Liver (tissue), 8 donors: ENCODE measurements at regions not wholly inside any gene's neighbourhood (a gene's known extent, or its start where the extent isn't known, plus 50 kb on each side); places are given as distances from the start of the nearest gene placed in this dataset.

Experiments
- DNase-seq: peaks from one replicate; pipeline ENCODE4 v3.0.0-alpha.2; 2017; ENCODE audit warnings: low spot score
- H3K27ac ChIP-seq, 2 donors: one replicate each; pipeline ENCODE4 v1.7.0; 2013; ENCODE audit warnings: inconsistent platforms in 2 of 2, low read length in 2 of 2, control low read depth in 1 of 2, low read depth in 1 of 2, mild to moderate bottlenecking in 1 of 2
- H3K27me3 ChIP-seq, 4 donors: one replicate each; pipeline versions ENCODE4 v1.6.1 to v1.7.0; 2013; ENCODE audit warnings: low read length in 3 of 4, inconsistent platforms in 1 of 4, mild to moderate bottlenecking in 1 of 4, moderate library complexity in 1 of 4; ENCODE audit not compliant: control insufficient read depth in 4 of 4, insufficient read depth in 4 of 4
- H3K36me3 ChIP-seq, 4 donors: one replicate each; pipeline versions ENCODE4 v1.6.1 to v1.7.0; 2013; ENCODE audit warnings: low read length in 3 of 4, mild to moderate bottlenecking in 3 of 4, low read depth in 1 of 4, moderate library complexity in 1 of 4; ENCODE audit not compliant: control insufficient read depth in 4 of 4, insufficient read depth in 3 of 4
- H3K4me1 ChIP-seq, 4 donors: one replicate each; pipeline versions ENCODE4 v1.6.1 to v1.7.0; 2013; ENCODE audit warnings: low read length in 3 of 4, mild to moderate bottlenecking in 3 of 4, moderate library complexity in 1 of 4; ENCODE audit not compliant: control insufficient read depth in 4 of 4, insufficient read depth in 4 of 4
- H3K4me3 ChIP-seq, 3 donors: one replicate each; pipeline versions ENCODE4 v1.6.1 to v1.7.0; 2013; ENCODE audit warnings: low read length in 3 of 3, control low read depth in 1 of 3, low read depth in 1 of 3, mild to moderate bottlenecking in 1 of 3
- H3K9ac ChIP-seq, 2 donors: one replicate each; pipeline ENCODE4 v1.7.0; 2013; ENCODE audit warnings: low read length in 2 of 2, mild to moderate bottlenecking in 2 of 2, moderate library complexity in 2 of 2, control low read depth in 1 of 2, low read depth in 1 of 2
- H3K9me3 ChIP-seq, 4 donors: one replicate each; pipeline versions ENCODE4 v1.6.1 to v1.7.0; 2013; ENCODE audit warnings: low read length in 3 of 4; ENCODE audit not compliant: control insufficient read depth in 4 of 4
- CTCF ChIP-seq: fragments of 150-350 bp; IDR thresholded peaks from 2 replicates; pipeline ENCODE4 v1.5.1; 2017; ENCODE audit warnings: improper control_type of control experiment, low read depth, low read length; ENCODE audit not compliant: missing input control
- EGR1 ChIP-seq, 2 donors: IDR thresholded peaks; 2 replicates each; pipeline ENCODE4 v1.6.1; 2016 to 2018; ENCODE audit warnings: antibody characterized with exemption in 2 of 2, low read depth in 2 of 2
- FOXA1 ChIP-seq: IDR thresholded peaks from 2 replicates; pipeline ENCODE4 v1.6.1; 2016; ENCODE audit warnings: antibody characterized with exemption
- FOXA2 ChIP-seq: IDR thresholded peaks from 2 replicates; pipeline ENCODE4 v1.6.1; 2016; ENCODE audit warnings: antibody characterized with exemption
- GABPA ChIP-seq, 2 donors: IDR thresholded peaks in 1 of 2; conservative IDR thresholded peaks in 1 of 2; 2 replicates each; pipeline ENCODE4 v1.6.1; 2016; ENCODE audit warnings: antibody characterized with exemption in 2 of 2, mild to moderate bottlenecking in 1 of 2, moderate library complexity in 1 of 2
- HNF4A ChIP-seq, 2 donors: conservative IDR thresholded peaks; 2 replicates each; pipeline ENCODE4 v1.6.1; 2016; ENCODE audit warnings: antibody characterized with exemption in 2 of 2, mild to moderate bottlenecking in 2 of 2
- HNF4G ChIP-seq: IDR thresholded peaks from 2 replicates; pipeline ENCODE4 v1.6.1; 2016; ENCODE audit warnings: antibody characterized with exemption
- JUND ChIP-seq, 2 donors: IDR thresholded peaks; 2 replicates each; pipeline ENCODE4 v1.6.1; 2016; ENCODE audit warnings: antibody characterized with exemption in 2 of 2
- NR2F2 ChIP-seq: IDR thresholded peaks from 2 replicates; pipeline ENCODE4 v1.6.1; 2016; ENCODE audit warnings: antibody characterized with exemption
- RAD21 ChIP-seq, 2 donors: IDR thresholded peaks; 2 replicates each; pipeline ENCODE4 v1.6.1; 2016; ENCODE audit warnings: antibody characterized with exemption in 2 of 2, mild to moderate bottlenecking in 2 of 2
- REST ChIP-seq: IDR thresholded peaks from 2 replicates; pipeline ENCODE4 v1.6.1; 2016; ENCODE audit warnings: antibody characterized with exemption, mild to moderate bottlenecking
- RXRA ChIP-seq, 2 donors: IDR thresholded peaks; 2 replicates each; pipeline ENCODE4 v1.6.1; 2017 to 2018; ENCODE audit warnings: antibody characterized with exemption in 2 of 2, mild to moderate bottlenecking in 1 of 2
- SP1 ChIP-seq: IDR thresholded peaks from 2 replicates; pipeline ENCODE4 v1.6.1; 2018; ENCODE audit warnings: antibody characterized with exemption, mild to moderate bottlenecking
- TAF1 ChIP-seq: conservative IDR thresholded peaks from 2 replicates; pipeline ENCODE4 v1.6.1; 2016; ENCODE audit warnings: antibody characterized with exemption, mild to moderate bottlenecking
- YY1 ChIP-seq: IDR thresholded peaks from 2 replicates; pipeline ENCODE4 v1.6.1; 2016; ENCODE audit warnings: antibody characterized with exemption, mild to moderate bottlenecking
- ZBTB33 ChIP-seq: IDR thresholded peaks from 2 replicates; pipeline ENCODE4 v1.6.1; 2016; ENCODE audit warnings: antibody characterized with exemption
- WGBS: extraction: QIAGEN DNeasy Blood & Tissue Kit; methylation state at CpG from one replicate; pipeline ENCODE4 v1.1.7; 2013; 5-methylcytosine and 5-hydroxymethylcytosine counted together
- TF ChIP-seq, protein P1 (sequence below): IDR thresholded peaks from 2 replicates; pipeline ENCODE4 v1.6.1; 2016; ENCODE audit warnings: antibody characterized with exemption
- TF ChIP-seq, protein P2 (sequence below): IDR thresholded peaks from 2 replicates; pipeline ENCODE4 v1.6.1; 2016; ENCODE audit warnings: antibody characterized with exemption
- donor health status: healthy.
- donor health status: healthy.
- donor health status: healthy.
- donor health status: healthy.
- donor health status: healthy.

GRCh38 chr22:48382197-48382596 is 1445.5 kb downstream of the BRD1 start:
- WGBS: 86% methylated on average over 12 of the region's 12 CpGs
- no peak for DNase-seq
- TF ChIP-seq EGR1 (IDR thresholded peaks at IDR 0.05; ENCODE audit: low read depth in 2 of 2) (no peak), TAF1 (no peak), GABPA (IDR thresholded peaks at IDR 0.05 in 1 of 2, conservative IDR thresholded peaks at IDR 0.05 in 1 of 2) (no peak), REST (no peak), SP1 (no peak), ZBTB33 (no peak), YY1 (no peak), FOXA2 (no peak), CTCF (no peak), JUND (IDR thresholded peaks at IDR 0.05) (no peak), FOXA1 (no peak), HNF4A (conservative IDR thresholded peaks at IDR 0.05) (no peak), NR2F2 (no peak), RAD21 (IDR thresholded peaks at IDR 0.05) (no peak), RXRA (IDR thresholded peaks at IDR 0.05) (no peak), HNF4G (no peak)
- TF ChIP-seq, protein P1, sequence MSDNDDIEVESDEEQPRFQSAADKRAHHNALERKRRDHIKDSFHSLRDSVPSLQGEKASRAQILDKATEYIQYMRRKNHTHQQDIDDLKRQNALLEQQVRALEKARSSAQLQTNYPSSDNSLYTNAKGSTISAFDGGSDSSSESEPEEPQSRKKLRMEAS: no peak
- TF ChIP-seq, protein P2, sequence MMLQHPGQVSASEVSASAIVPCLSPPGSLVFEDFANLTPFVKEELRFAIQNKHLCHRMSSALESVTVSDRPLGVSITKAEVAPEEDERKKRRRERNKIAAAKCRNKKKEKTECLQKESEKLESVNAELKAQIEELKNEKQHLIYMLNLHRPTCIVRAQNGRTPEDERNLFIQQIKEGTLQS: no peak
- H3K9ac ChIP-seq: no peak overlapping the region
- H3K36me3 ChIP-seq: no peaks in the 10 kb centered on the region
- H3K4me3 ChIP-seq: no peak overlapping the region
- H3K27ac ChIP-seq: no peak overlapping the region
- peaks cover 0 to 10% (median 3%) of the 10 kb centered on the region in 4 donors for H3K9me3 ChIP-seq
- peaks cover 0 to 4% (median 1%) of the 10 kb centered on the region in 4 donors for H3K27me3 ChIP-seq
- H3K4me1 ChIP-seq: no peaks in the 10 kb centered on the region
